Upper lobe of right lung (tissue), 1 donor: ENCODE measurements at regions not wholly inside any gene's neighbourhood (a gene's known extent, or its start where the extent isn't known, plus 50 kb on each side); places are given as distances from the start of the nearest gene placed in this dataset.

Experiments
- ATAC-seq: fragments of 200-7000 bp; cut with Tn5 transposase; one replicate; pipeline ENCODE4 v1.9.1; 2020; ENCODE audit warnings: mild to moderate bottlenecking, moderate library complexity
- DNase-seq: peaks from one replicate; pipeline ENCODE4 v3.0.0-alpha.2; 2020
- H3K27ac ChIP-seq: fragments of 200-600 bp; one replicate; pipeline ENCODE4 v1.8.0; 2022
- H3K27me3 ChIP-seq: fragments of 200-600 bp; one replicate; pipeline ENCODE4 v1.8.0; 2022; ENCODE audit warnings: mild to moderate bottlenecking
- H3K36me3 ChIP-seq: fragments of 200-600 bp; one replicate; pipeline ENCODE4 v1.8.0; 2022
- H3K4me1 ChIP-seq: fragments of 200-600 bp; one replicate; pipeline ENCODE4 v1.8.0; 2022
- H3K4me3 ChIP-seq: fragments of 200-600 bp; one replicate; pipeline ENCODE4 v1.8.0; 2022; ENCODE audit warnings: mild to moderate bottlenecking
- H3K9me3 ChIP-seq: fragments of 200-600 bp; one replicate; pipeline ENCODE4 v1.8.0; 2022
- intact Hi-C: fragments of 100-400 bp; cut with DNase I; formaldehyde crosslinking; loops from one replicate; pipeline ENCODE4 v1.11.0; 2022
- TF ChIP-seq, protein P1 (sequence below): fragments of 200-600 bp; IDR thresholded peaks from one replicate; pipeline ENCODE4 v1.8.0; 2022; ENCODE audit warnings: antibody characterized with exemption
- donor health status: DM: no; HTN: yes; CAD: no; lungs with severe emphysema.

- ATAC-seq (no peak), DNase-seq (no peak)
- intact Hi-C loops = no loop called here
- no peak overlapping the region for H3K4me3 ChIP-seq
- H3K9me3 ChIP-seq = no peaks in the 10 kb centered on the region
- no peaks in the 10 kb centered on the region for H3K4me1 ChIP-seq
- no peaks in the 10 kb centered on the region for H3K36me3 ChIP-seq
- no peak overlapping the region for H3K27ac ChIP-seq
- H3K27me3 ChIP-seq = no peaks in the 10 kb centered on the region
- TF ChIP-seq, protein P1, sequence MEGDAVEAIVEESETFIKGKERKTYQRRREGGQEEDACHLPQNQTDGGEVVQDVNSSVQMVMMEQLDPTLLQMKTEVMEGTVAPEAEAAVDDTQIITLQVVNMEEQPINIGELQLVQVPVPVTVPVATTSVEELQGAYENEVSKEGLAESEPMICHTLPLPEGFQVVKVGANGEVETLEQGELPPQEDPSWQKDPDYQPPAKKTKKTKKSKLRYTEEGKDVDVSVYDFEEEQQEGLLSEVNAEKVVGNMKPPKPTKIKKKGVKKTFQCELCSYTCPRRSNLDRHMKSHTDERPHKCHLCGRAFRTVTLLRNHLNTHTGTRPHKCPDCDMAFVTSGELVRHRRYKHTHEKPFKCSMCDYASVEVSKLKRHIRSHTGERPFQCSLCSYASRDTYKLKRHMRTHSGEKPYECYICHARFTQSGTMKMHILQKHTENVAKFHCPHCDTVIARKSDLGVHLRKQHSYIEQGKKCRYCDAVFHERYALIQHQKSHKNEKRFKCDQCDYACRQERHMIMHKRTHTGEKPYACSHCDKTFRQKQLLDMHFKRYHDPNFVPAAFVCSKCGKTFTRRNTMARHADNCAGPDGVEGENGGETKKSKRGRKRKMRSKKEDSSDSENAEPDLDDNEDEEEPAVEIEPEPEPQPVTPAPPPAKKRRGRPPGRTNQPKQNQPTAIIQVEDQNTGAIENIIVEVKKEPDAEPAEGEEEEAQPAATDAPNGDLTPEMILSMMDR = no peak
Observed at GRCh38 chr16:51500306-51500705, 349.2 kb upstream of the SALL1 start.

DNA sequence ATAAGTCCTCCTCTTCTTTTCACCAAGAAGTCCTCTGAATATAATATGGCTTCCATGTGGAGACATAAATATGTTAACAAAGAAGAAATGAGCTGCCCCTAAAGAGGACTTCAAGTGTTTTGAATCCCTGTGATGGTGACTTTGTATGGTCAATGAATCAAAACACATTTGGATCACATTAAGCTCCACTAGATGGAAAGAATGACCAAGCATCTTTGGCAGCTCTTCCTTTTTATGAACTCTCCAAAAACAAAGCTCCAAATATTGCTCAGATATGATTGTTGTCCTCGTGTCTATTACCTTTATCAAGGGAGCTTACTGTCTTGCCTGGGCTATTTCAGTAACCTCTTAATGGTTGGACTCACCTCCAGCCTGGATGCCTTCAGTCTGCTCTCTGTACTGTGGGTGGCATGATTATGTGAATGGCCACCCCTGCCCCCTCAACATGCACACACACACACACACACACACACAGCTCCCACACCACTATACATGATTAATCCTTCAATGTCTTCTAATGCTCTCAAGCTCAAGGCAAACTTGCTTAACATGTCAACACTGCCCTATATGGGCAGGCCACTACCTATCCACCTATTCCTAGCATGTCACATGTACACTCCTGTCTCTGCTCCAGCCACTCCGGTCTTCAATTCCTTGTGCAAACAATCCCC is 346.6 kb upstream of the SALL1 start:
- Histone ChIP-seq H3K36me3 (no peaks in the 10 kb centered on the region), H3K4me3 (no peak overlapping the region), H3K27ac (no peak overlapping the region), H3K27me3 (no peaks in the 10 kb centered on the region), H3K9me3 (no peaks in the 10 kb centered on the region), H3K4me1 (no peaks in the 10 kb centered on the region)
- DNase-seq (no peak), ATAC-seq (no peak)
- intact Hi-C loops = no loop called here
- TF ChIP-seq, protein P1 = no peak

GRCh38 chr16:51490866-51491265 is 339.8 kb upstream of the SALL1 start:
- intact Hi-C loops = no loop called here
- DNase-seq (no peak), ATAC-seq (no peak)
- Histone ChIP-seq H3K27ac (no peak overlapping the region), H3K36me3 (no peaks in the 10 kb centered on the region), H3K4me1 (no peaks in the 10 kb centered on the region), H3K4me3 (no peak overlapping the region), H3K9me3 (no peaks in the 10 kb centered on the region), H3K27me3 (no peaks in the 10 kb centered on the region)
- TF ChIP-seq, protein P1 = no peak

DNA sequence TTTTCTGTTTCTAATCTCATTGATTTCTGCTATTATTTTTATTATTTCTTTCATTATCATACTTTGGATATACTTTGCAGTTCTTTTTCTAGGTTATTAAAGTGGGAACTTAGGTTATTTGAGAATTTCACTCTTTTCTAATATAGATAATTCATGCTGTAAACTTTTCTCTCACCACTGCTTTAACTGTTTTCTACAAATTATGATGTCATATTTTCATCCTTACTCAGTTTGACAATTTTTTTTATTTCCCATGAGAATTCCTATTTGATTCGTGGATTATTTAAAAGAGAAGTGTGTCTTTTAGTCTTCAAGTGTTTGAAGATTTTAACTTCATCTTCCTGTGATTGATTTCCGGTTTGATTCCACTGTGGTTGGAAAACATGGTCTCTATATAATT is 336.8 kb upstream of the SALL1 start:
- TF ChIP-seq, protein P1 = no peak
- Histone ChIP-seq H3K36me3 (no peaks in the 10 kb centered on the region), H3K27me3 (no peaks in the 10 kb centered on the region), H3K9me3 (no peaks in the 10 kb centered on the region), H3K27ac (no peak overlapping the region), H3K4me1 (no peaks in the 10 kb centered on the region), H3K4me3 (no peak overlapping the region)
- no peak for DNase-seq
- intact Hi-C loops = no loop called here
- ATAC-seq = no peak

DNA sequence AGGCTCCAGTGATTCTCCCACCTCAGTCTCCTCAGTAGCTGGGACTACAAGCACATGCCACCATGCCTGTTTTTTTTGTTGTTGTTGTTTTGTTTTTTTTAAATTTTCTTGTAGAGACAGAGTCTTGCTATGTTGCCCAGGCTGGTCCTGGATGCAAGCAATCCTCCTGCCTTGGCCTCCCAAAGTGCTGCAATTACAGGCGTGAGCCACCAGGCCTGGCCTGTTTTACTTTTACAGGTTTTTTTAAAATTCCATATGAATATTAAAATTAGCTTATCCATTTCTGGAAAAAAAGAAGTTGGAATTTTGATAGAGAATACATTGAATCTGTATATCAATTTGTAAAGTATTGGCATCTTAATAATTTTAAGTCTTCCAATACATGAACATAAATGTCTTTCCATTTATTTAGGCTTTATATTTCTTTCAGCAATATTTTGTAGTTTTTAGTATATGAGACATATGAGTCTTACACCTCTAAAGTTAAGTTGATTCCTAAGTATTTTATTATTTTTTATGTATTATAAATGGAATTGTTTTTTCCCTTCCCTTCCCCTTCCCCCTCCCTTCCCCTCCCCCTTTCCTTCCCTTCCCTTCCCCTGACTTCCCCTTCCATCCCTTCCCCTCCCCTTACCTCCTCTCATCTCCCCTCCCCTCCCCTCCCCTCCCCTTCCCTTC is 323.5 kb upstream of the SALL1 start:
- no peak for ATAC-seq
- H3K27ac ChIP-seq = no peak overlapping the region

More for the DNA sequence above, 323.5 kb upstream of the SALL1 start:
- Histone ChIP-seq H3K9me3 (no peaks in the 10 kb centered on the region), H3K4me1 (no peaks in the 10 kb centered on the region), H3K36me3 (no peaks in the 10 kb centered on the region), H3K4me3 (no peak overlapping the region), H3K27me3 (no peaks in the 10 kb centered on the region)
- intact Hi-C loops = no loop called here
- DNase-seq = no peak
- TF ChIP-seq, protein P1 = no peak
